ENCODE measurements at regions not wholly inside any gene's neighbourhood (a gene's known extent, or its start where the extent isn't known, plus 50 kb on each side); places are given as distances from the start of the nearest gene placed in this dataset.

- no peak overlapping the region for H2AFZ ChIP-seq (ENCODE audit: insufficient read depth, low read depth, low read length, poor library complexity, severe bottlenecking)
- Mint-ChIP-seq H3K27ac (no peak overlapping the region), H3K4me3 (no peak overlapping the region), H3K9me3 (ENCODE audit: insufficient read depth) (no peaks in the 10 kb centered on the region), H3K27me3 (peaks cover 3% of the 10 kb centered on the region), H3K4me1 (no peaks in the 10 kb centered on the region)
- H3K27ac ChIP-seq (ENCODE audit: low read length in 2 of 2), result no peak overlapping the region
- CTCF ChIA-PET, result interaction anchor here (0.8 kb wide), 1 partner anchor 84 kb away, joined by 3 read pairs; no protein-coding TSS in a partner anchor
- TF ChIP-seq EZH2 (IDR thresholded peaks at IDR 0.05; ENCODE audit: borderline replicate concordance, insufficient read depth, low read depth, low read length, poor library complexity, severe bottlenecking), result no peak
- no peak for TF ChIP-seq CTCF (IDR thresholded peaks at IDR 0.05)
- DNase-seq (no peak), ATAC-seq (ENCODE audit: low read depth) (no peak)
- H3K36me3 ChIP-seq (replicated peaks in 1 of 2; ENCODE audit: control extremely low read depth in 1 of 2, control insufficient read depth in 1 of 2, extremely low read depth in 1 of 2, insufficient read depth in 2 of 2, low read length in 1 of 2), result no peaks in the 10 kb centered on the region
- no peaks in the 10 kb centered on the region for H3K27me3 ChIP-seq (replicated peaks in 1 of 4; ENCODE audit: control extremely low read depth in 1 of 4, control insufficient read depth in 3 of 4, insufficient read depth in 4 of 4, low read length in 3 of 4)
- no peaks in the 10 kb centered on the region for H3K9me3 ChIP-seq (ENCODE audit: control extremely low read depth in 1 of 3, control insufficient read depth in 2 of 3, insufficient read depth in 1 of 3, low read length in 2 of 3)
- no peak overlapping the region for H3K4me3 ChIP-seq (ENCODE audit: control extremely low read depth in 1 of 5, extremely low read depth in 1 of 5, insufficient read depth in 1 of 5, low read depth in 2 of 5, low read length in 4 of 5)
- H3K79me2 ChIP-seq (ENCODE audit: control insufficient read depth, insufficient read depth, low read length), result no peaks in the 10 kb centered on the region
- H3K4me1 ChIP-seq (ENCODE audit: control insufficient read depth in 2 of 2, insufficient read depth in 2 of 2, low read length in 2 of 2), result no peaks in the 10 kb centered on the region
- H4K20me1 ChIP-seq (ENCODE audit: control insufficient read depth, insufficient read depth, low read length, poor library complexity, severe bottlenecking), result no peaks in the 10 kb centered on the region
- WGBS (ENCODE audit: insufficient coverage), result 84% methylated on average over 6 of the region's 8 CpGs
- intact Hi-C loops (cut with micrococcal nuclease), result no loop called here
- POLR2A ChIA-PET, result no interaction called here
- H3K9ac ChIP-seq (ENCODE audit: low read length), result no peak overlapping the region
- H3K4me2 ChIP-seq (replicated peaks; ENCODE audit: low read depth, low read length, poor library complexity, severe bottlenecking), result no peak overlapping the region
Measured at GRCh38 chr11:27211370-27212127, 151.5 kb downstream of the CCDC34 start.

- ATAC-seq (ENCODE audit: low read depth) (no peak), DNase-seq (no peak)
- Histone ChIP-seq H2AFZ (ENCODE audit: insufficient read depth, low read depth, low read length, poor library complexity, severe bottlenecking) (no peak overlapping the region), H3K9ac (ENCODE audit: low read length) (no peak overlapping the region), H4K20me1 (ENCODE audit: control insufficient read depth, insufficient read depth, low read length, poor library complexity, severe bottlenecking) (no peaks in the 10 kb centered on the region), H3K4me1 (ENCODE audit: control insufficient read depth in 2 of 2, insufficient read depth in 2 of 2, low read length in 2 of 2) (no peaks in the 10 kb centered on the region), H3K27ac (ENCODE audit: low read length in 2 of 2) (no peak overlapping the region), H3K4me3 (ENCODE audit: control extremely low read depth in 1 of 5, extremely low read depth in 1 of 5, insufficient read depth in 1 of 5, low read depth in 2 of 5, low read length in 4 of 5) (no peak overlapping the region), H3K9me3 (ENCODE audit: control extremely low read depth in 1 of 3, control insufficient read depth in 2 of 3, insufficient read depth in 1 of 3, low read length in 2 of 3) (no peaks in the 10 kb centered on the region), H3K4me2 (replicated peaks; ENCODE audit: low read depth, low read length, poor library complexity, severe bottlenecking) (no peak overlapping the region), H3K79me2 (ENCODE audit: control insufficient read depth, insufficient read depth, low read length) (no peaks in the 10 kb centered on the region), H3K27me3 (replicated peaks in 1 of 4; ENCODE audit: control extremely low read depth in 1 of 4, control insufficient read depth in 3 of 4, insufficient read depth in 4 of 4, low read length in 3 of 4) (peaks cover 0 to 2% (median 0%) of the 10 kb centered on the region in 4 experiments), H3K36me3 (replicated peaks in 1 of 2; ENCODE audit: control extremely low read depth in 1 of 2, control insufficient read depth in 1 of 2, extremely low read depth in 1 of 2, insufficient read depth in 2 of 2, low read length in 1 of 2) (no peaks in the 10 kb centered on the region)
- no peak for TF ChIP-seq CTCF (IDR thresholded peaks at IDR 0.05)
- no peak for TF ChIP-seq EZH2 (IDR thresholded peaks at IDR 0.05; ENCODE audit: borderline replicate concordance, insufficient read depth, low read depth, low read length, poor library complexity, severe bottlenecking)
- no peak overlapping the region for H3K27ac Mint-ChIP-seq
- no CpG with 5 or more reads among the region's 5 CpGs for WGBS (ENCODE audit: insufficient coverage)
- intact Hi-C loops (cut with micrococcal nuclease), result no loop called here
- ChIA-PET POLR2A (no interaction called here), CTCF (no interaction called here)
- H3K4me1 Mint-ChIP-seq, result no peaks in the 10 kb centered on the region
- H3K27me3 Mint-ChIP-seq, result peaks cover 3% of the 10 kb centered on the region
- H3K9me3 Mint-ChIP-seq (ENCODE audit: insufficient read depth), result no peaks in the 10 kb centered on the region
- H3K4me3 Mint-ChIP-seq, result no peak overlapping the region
Measured at GRCh38 chr11:27210531-27210930, 152.5 kb downstream of the CCDC34 start.

Data from B cell (primary cell).